Activated CD4-positive, CD25-positive, alpha-beta regulatory T cell treated with anti-CD3 and anti-CD28 coated beads, Interleukin-2, amount 50 U/mL, for 72 hours (primary cell): ENCODE measurements at regions not wholly inside any gene's neighbourhood (a gene's known extent, or its start where the extent isn't known, plus 50 kb on each side); places are given as distances from the start of the nearest gene placed in this dataset.

Experiments
- DNase-seq: peaks from one replicate; pipeline ENCODE4 v3.0.0; 2021

DNA sequence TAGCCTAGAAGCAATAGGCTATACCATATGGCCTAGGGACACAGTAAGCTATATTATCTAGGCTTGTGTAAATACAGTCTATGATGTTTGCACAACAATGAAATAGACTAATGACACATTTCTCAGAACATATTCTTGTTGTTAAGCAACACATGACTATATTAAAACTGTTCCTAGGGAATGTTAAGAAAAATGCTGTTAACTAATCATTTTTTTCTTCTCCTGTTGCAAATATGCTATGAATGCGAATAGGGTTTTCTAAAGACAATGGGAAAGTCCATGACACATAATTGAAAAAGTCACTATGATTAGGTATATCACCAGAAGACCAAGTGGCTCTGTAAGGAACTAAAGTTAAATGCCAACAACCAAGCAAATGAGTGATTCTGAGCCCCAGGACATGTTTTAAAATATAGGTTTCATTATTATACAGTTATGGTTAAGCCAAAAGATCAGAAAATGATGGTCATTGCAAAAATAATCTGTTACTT, 454.0 kb upstream of the SORCS1 start:
- no peak for DNase-seq

GRCh38 chr10:107616463-107617410, 452.2 kb upstream of the SORCS1 start:
- no peak for DNase-seq

DNA sequence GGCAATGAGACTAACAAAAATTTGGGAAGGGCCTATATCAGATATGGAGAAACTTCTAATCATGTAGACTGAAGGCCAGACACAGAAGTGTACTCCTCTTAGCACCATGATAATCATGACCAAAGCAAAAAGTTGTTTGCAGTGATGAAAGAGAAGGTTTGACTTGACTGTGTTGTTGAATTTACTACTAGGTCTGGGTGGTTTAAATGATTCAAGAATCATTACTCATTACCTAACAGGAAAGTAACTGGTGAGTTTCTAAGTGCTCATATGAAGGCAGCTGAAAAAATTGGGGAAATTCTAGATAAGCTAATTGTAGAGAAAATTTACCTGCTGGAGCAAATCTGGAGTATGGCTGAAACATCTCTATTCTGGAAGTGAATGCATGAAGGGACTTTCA, 451.5 kb upstream of the SORCS1 start:
- DNase-seq = no peak

DNA sequence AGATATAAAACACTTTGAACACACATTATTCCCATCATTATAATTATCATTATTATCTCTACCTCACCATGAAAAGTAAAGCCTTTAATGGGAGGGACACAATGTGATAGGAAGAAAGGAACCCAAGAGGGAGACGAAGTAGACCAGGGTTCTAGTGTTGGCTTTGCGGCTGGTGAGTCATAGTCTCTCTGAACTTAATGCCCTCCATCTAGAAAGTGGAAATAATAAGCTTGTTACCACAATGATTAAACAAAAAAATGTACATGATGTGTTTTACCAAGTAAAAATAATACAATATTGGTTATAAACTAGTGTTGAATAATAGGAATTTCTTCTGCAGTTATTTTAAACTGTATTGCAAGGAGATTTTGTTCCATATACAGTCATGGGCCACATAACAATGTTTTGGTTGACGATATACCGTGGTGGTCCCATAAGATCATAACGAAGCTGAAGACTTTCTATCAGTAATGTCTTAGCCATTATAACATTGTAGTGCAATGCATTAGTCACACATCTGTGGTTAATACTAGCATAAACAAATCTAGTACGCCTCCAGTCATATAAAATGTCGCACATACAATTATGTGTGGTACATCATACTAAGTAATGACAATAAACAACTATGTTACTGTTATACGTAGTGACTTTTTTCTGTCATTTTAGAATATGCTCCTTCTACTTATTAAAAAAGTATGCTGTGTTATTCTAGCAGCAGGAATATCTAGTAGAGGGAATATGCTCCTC, 450.6 kb upstream of the SORCS1 start:
- DNase-seq = no peak

- DNase-seq = no peak
Measured at GRCh38 chr10:107611115-107611514, 446.6 kb upstream of the SORCS1 start.

DNA sequence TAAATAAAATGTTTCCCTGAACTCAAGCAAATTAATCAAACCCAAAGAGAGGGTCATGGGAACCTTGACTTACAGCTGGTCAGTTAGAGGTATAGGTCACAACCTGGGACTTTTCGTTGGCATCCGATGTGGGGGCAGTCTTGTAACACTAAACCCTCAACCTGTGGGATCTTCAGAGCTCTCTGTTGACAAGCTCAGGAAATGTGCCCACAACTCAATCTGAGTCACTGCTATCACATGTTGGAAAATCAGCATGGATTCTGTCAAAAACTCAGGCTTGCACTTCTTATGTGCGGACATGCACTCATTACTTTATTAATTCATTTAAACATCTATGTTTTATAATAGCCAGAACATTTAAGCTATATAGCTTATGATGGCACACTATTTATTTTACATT, 424.6 kb upstream of the SORCS1 start:
- no peak for DNase-seq

GRCh38 chr10:107585630-107586029, 421.1 kb upstream of the SORCS1 start:
- no peak for DNase-seq

- DNase-seq = no peak
Measured at GRCh38 chr10:107583974-107584373, 419.5 kb upstream of the SORCS1 start.

DNA sequence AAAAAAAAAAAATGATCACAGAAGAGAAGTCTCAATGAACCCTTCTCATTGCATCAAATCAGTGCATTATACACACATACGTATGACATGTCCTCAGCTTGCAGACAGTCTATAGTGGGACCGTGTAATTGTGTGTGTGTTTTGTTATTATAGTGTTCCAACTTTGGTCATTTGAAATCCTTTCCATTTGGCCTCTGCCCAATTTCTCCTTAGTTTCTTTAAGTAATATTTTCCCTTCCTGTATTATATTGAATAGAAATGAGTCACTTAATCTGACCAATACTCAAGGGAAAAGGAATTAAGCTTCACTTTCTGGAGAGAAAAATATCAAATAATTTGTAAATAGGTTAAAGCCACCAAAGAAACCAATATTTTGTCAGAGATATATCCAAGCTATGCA, 415.5 kb upstream of the SORCS1 start:
- DNase-seq = no peak

DNA sequence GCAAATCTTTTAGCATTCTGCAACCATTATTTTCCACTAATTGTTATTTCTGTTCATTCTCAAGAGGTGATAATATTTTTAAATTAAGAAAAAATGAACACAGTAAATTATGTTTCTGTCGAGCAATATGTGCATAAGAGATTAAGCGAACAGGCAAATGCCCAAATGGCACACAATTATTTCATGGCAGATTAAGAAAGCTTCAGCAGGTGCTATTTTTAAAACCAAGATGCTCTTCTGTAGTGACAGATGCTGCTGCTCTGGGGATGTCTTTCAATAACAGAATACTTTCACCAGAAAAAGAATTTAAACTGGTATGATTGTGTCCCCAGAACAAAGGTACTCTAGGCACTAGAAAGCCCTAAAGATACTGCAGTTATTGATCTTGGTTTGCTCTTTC, 412.7 kb upstream of the SORCS1 start:
- no peak for DNase-seq

DNA sequence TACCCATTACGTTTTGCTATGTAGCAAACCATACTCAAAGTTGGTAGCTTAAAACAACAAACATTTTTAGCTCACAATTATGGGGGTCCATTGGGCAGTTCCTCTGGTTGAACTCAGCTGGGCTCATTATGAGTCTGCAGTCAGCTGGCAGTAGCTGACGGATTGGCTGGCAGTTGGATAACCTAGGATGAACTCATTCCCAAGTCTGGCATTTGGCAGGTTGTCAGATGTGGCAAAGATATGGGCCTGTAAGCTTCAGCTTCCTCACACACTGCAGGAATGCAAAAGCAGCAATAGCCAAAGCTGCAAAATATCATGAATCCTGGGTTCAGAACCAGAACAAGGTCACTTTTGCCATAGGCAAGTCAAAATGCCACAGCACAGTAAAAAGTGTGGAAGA, 412.2 kb upstream of the SORCS1 start:
- DNase-seq = no peak

GRCh38 chr10:107565014-107565413, 400.5 kb upstream of the SORCS1 start:
- DNase-seq = no peak

DNA sequence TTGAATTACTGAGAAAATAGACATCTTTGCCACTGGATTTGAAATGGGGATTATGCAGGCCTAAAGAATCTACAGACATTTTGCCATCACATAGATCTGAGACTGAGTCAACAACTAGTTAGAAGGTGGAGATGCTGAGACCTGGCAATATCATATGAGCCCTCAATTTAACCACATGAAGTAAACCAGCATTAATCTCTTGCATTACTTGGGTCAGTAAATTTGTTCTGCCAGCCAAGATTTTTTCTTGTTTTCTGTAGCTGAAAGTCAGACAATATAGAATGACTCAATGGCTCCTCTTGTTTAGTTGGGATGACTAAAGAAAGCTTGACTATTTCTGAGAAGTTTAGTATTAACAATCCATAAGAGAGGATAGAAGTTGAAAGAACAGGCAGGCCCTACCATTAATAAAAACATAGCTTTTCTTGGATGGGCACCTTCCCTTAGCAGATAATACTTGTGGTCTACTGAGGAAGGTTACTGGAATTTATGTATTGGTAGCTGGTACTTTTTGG, 396.7 kb upstream of the SORCS1 start:
- no peak for DNase-seq

DNA sequence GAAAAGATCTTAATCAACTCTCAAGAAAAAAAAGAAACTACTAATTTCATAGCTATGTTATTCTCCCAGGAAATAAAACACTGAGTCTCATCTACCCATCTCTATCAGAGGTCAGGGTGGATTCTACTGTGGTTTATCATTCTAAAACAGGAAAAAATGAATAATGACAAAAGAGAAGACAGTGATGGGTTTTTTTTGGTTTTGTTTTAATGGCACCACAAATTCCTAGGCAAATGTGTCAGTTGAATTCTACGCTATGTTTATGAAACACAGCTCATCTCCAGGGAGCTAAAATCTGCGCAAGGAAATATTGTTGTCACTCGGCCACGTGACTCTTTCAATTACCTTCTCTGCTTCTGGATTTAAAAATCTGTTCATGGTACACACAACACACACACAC, 393.4 kb upstream of the SORCS1 start:
- DNase-seq = no peak

- DNase-seq = no peak
Measured at GRCh38 chr10:107554333-107554732, 389.8 kb upstream of the SORCS1 start.

DNA sequence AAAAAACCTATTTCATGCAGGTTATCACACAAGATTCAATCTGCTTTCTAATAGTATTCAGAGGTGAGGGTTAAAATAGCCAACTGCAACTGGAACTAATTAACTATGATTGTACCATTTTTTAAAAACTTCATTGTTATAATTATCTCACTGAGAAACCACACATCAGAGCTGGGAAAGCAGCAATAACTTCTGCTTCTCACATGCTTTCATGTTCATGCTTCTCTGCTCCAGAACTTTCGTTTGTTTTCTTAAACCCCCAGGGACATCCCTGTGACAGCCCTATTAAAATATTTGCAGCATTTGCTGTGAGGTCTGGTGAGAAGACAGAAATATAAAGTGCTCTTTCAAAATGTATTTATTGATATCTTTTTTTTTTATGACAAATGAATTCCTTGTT, 389.0 kb upstream of the SORCS1 start:
- DNase-seq = no peak

DNA sequence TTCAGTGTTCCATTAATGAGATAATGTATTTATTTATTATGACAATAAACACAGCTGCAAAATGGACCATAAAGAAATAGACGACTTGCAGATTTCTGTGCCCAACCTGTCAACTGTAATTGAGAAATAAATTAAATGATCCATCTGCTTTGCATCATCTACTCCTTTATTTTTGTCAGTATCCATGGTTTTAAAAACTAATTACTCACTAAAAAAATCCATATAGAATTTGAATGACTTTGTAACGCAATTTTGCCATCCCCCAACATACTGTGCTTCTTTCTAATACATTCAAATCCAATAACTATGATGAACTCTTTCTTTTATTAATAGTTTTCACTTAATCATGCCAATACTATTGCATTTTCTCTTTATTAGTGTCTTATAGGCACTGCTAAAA, 388.5 kb upstream of the SORCS1 start:
- DNase-seq = no peak

- no peak for DNase-seq
Measured at GRCh38 chr10:107548301-107548700, 383.8 kb upstream of the SORCS1 start.

GRCh38 chr10:107546986-107547385, 382.5 kb upstream of the SORCS1 start:
- DNase-seq = no peak

DNA sequence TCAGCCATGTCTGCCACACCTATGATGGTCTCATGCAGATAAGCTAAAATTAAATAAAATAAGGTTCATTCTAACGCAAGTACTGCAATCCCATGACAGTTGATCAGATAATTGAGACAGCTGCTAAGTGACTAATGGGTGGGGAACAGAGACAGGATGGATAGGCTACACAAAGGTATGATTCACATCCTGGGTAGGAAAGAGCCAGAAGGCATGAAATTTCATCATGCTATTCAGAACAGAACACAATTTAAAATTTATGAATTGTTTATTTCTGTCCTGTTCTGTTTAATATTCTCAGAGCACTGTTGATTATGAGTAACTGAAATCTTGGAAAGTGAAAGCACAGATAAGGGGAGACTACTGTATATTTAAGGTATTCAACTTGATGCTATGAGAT, 381.8 kb upstream of the SORCS1 start:
- DNase-seq = no peak

DNA sequence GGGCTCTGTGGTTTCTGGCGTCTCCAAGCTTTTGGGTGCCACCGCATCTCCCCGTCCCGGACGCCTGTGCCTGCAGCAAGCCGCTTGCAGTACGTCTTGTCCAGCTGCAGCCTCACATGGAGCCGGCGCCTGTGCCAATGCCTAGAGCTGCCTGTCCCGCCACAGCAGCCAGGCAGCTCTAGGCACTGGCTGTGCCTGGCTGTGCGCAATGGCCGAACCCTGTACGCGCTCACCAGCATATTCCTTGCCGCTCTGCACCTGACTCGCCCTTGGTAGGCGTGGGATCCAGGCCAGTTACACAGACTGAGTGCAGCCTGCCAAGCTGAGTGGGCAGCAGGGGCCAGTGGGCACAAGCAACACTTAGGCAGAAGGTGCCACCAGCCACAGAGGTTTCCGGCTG, 381.2 kb upstream of the SORCS1 start:
- no peak for DNase-seq

- DNase-seq = no peak
Measured at GRCh38 chr10:107544706-107545520, 380.4 kb upstream of the SORCS1 start.

DNA sequence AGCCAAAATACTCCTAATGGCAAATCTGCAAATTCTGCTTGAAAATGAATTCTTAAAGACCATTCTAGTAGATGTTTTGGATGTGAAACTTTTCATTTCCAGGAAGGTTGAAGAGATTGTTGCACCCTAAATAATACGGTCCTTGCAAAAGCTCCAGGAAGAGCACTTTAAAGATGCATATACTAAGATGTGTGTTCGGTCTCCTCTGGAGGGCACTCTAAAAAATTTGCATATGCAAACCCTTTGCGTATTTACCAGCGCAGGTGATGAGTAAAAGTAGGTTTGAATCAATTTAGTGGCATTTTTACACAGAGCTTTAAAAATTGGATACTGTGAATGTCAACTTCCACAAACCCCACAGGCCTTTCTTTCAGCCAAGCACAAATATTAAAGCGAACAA, 378.1 kb upstream of the SORCS1 start:
- no peak for DNase-seq
